IPS-NIHi7 (cell line): ENCODE measurements at regions not wholly inside any gene's neighbourhood (a gene's known extent, or its start where the extent isn't known, plus 50 kb on each side); places are given as distances from the start of the nearest gene placed in this dataset.
"Not testable (repeated sequence)": the region's sequence is repeated elsewhere in the genome, so short reads cannot be mapped to it uniquely, and the experiment has no call there.

Source experiments
- DNase-seq: peaks from one replicate; pipeline ENCODE4 v3.0.0; 2012; ENCODE audit warnings: mixed read lengths; ENCODE audit errors: extremely low spot score

- DNase-seq, result no peak
Measured at GRCh38 chr2:106009096-106009495, 185.0 kb downstream of the UXS1 start.

- DNase-seq, result no peak
Measured at GRCh38 chr2:106004851-106005250, 189.2 kb downstream of the UXS1 start.

GRCh38 chr2:105999211-105999989 is 194.7 kb downstream of the UXS1 start:
- no peak for DNase-seq

GRCh38 chr2:105997711-105998110 is 196.4 kb downstream of the UXS1 start:
- no peak for DNase-seq

- DNase-seq, result no peak
Measured at GRCh38 chr2:105990624-105991023, 203.5 kb downstream of the UXS1 start.

GRCh38 chr2:105989803-105990202 is 204.3 kb downstream of the UXS1 start:
- DNase-seq, result not testable (repeated sequence)

- DNase-seq, result no peak
Measured at GRCh38 chr2:105989070-105989469, 205.0 kb downstream of the UXS1 start.

GRCh38 chr2:105977807-105978206 is 216.3 kb downstream of the UXS1 start:
- DNase-seq, result no peak

- no peak for DNase-seq
Measured at GRCh38 chr2:105977212-105977611, 216.9 kb downstream of the UXS1 start.

GRCh38 chr2:105974812-105975211 is 219.3 kb downstream of the UXS1 start:
- no peak for DNase-seq

GRCh38 chr2:105972927-105973326 is 221.2 kb downstream of the UXS1 start:
- no peak for DNase-seq

- DNase-seq, result no peak
Measured at GRCh38 chr2:105972246-105972645, 221.9 kb downstream of the UXS1 start.

GRCh38 chr2:105969552-105969951 is 224.5 kb downstream of the UXS1 start:
- peak; percentile 82 for DNase-seq

- DNase-seq, result no peak
Measured at GRCh38 chr2:105962221-105962620, 217.5 kb downstream of the NCK2 start.

GRCh38 chr2:105961599-105962146 is 217.0 kb downstream of the NCK2 start:
- DNase-seq, result peak; percentile 50

- DNase-seq, result no peak
Measured at GRCh38 chr2:105959357-105959756, 214.6 kb downstream of the NCK2 start.

GRCh38 chr2:105954891-105955290 is 210.2 kb downstream of the NCK2 start:
- no peak for DNase-seq

GRCh38 chr2:105953942-105954341 is 209.2 kb downstream of the NCK2 start:
- no peak for DNase-seq

GRCh38 chr2:105952131-105952530 is 207.4 kb downstream of the NCK2 start:
- DNase-seq, result no peak

GRCh38 chr2:105951384-105951694 is 206.6 kb downstream of the NCK2 start:
- DNase-seq, result no peak

GRCh38 chr2:105950521-105951383 is 206.0 kb downstream of the NCK2 start:
- peak; percentile 66 for DNase-seq

GRCh38 chr2:105943977-105944376 is 199.3 kb downstream of the NCK2 start:
- DNase-seq, result no peak
